Gastrocnemius medialis (tissue), 4 donors: ENCODE measurements at regions not wholly inside any gene's neighbourhood (a gene's known extent, or its start where the extent isn't known, plus 50 kb on each side); places are given as distances from the start of the nearest gene placed in this dataset.

Experiments
- ATAC-seq, 2 donors: fragments of 150-250 bp; one replicate each; pipeline ENCODE4 v1.9.1; 2016
- DNase-seq, 2 donors: peaks; one replicate each; pipeline ENCODE4 v3.0.0-alpha.2; 2019
- H3K27ac ChIP-seq, 4 donors: fragments of 200-600 bp; sonication (generic); 1 replicate in 1 of 4; 2 replicates in 3 of 4; pipeline ENCODE4 v1.5.1; 2016 to 2018; ENCODE audit warnings: mild to moderate bottlenecking in 2 of 4, moderate library complexity in 1 of 4
- H3K27me3 ChIP-seq, 3 donors: fragments of 200-600 bp; sonication (generic) in 2 of 3; 1 replicate in 1 of 3; 2 replicates in 2 of 3; pipeline versions ENCODE4 v1.5.1 to v1.6.0; 2016 to 2019; ENCODE audit warnings: mild to moderate bottlenecking in 1 of 3, moderate library complexity in 1 of 3
- H3K36me3 ChIP-seq, 2 donors: fragments of 200-600 bp; sonication (generic) in 1 of 2; one replicate each; pipeline ENCODE4 v1.5.1; 2017 to 2018
- H3K4me1 ChIP-seq, 2 donors: fragments of 200-600 bp; sonication (generic) in 1 of 2; one replicate each; pipeline ENCODE4 v1.5.1; 2016 to 2017; ENCODE audit warnings: mild to moderate bottlenecking in 2 of 2
- H3K4me3 ChIP-seq, 4 donors: fragments of 200-600 bp; sonication (generic) in 3 of 4; 1 replicate in 1 of 4; 2 replicates in 3 of 4; pipeline ENCODE4 v1.5.1; 2016 to 2019; ENCODE audit warnings: mild to moderate bottlenecking in 2 of 4
- H3K9me3 ChIP-seq, 3 donors: fragments of 200-600 bp; sonication (generic) in 2 of 3; 1 replicate in 1 of 3; 2 replicates in 2 of 3; pipeline ENCODE4 v1.5.1; 2016 to 2019
- CTCF ChIP-seq, 5 experiments: fragments of 450-650 bp in 3 of 5; fragments of 200-600 bp in 2 of 5; sonication (generic) in 2 of 5; IDR thresholded peaks in 4 of 5; conservative IDR thresholded peaks in 1 of 5; 1 replicate in 4 of 5; 2 replicates in 1 of 5; pipeline ENCODE4 v1.5.1; 2016 to 2019; ENCODE audit warnings: antibody characterized with exemption in 5 of 5, mild to moderate bottlenecking in 3 of 5, moderate library complexity in 3 of 5
- POLR2A ChIP-seq, 2 donors: fragments of 450-650 bp; IDR thresholded peaks; one replicate each; pipeline ENCODE4 v1.6.1; 2017; ENCODE audit warnings: antibody characterized with exemption in 2 of 2, mild to moderate bottlenecking in 2 of 2, moderate library complexity in 2 of 2
- in situ Hi-C, 4 donors: fragments of 200-750 bp; cut with MboI; loops; one replicate each; pipeline versions ENCODE4 v1.15.0 to v1.8.0; 2017; ENCODE audit warnings: low sequenced_read_pairs in 4 of 4
- intact Hi-C: fragments of 100-400 bp; cut with DNase I; formaldehyde crosslinking; loops from one replicate; pipeline ENCODE4 v1.15.1; 2023; ENCODE audit warnings: low total_unique reads

- TF ChIP-seq POLR2A (IDR thresholded peaks at IDR 0.05) (no peak), CTCF (IDR thresholded peaks at IDR 0.05 in 4 of 5, conservative IDR thresholded peaks at IDR 0.05 in 1 of 5) (no peak)
- intact Hi-C loops (no loop called here), in situ Hi-C loops (no loop called here)
- no peak for ATAC-seq
- no peaks in the 10 kb centered on the region for H3K4me1 ChIP-seq
- H3K27ac ChIP-seq = no peak overlapping the region
- H3K36me3 ChIP-seq = no peaks in the 10 kb centered on the region
- H3K27me3 ChIP-seq = peaks cover 0 to 9% (median 0%) of the 10 kb centered on the region in 3 donors
- H3K9me3 ChIP-seq = no peaks in the 10 kb centered on the region
- no peak for DNase-seq
- no peak overlapping the region for H3K4me3 ChIP-seq
These were observed 150.8 kb downstream of the SHANK2 start for GRCh38 chr11:71101606-71102005.

DNA sequence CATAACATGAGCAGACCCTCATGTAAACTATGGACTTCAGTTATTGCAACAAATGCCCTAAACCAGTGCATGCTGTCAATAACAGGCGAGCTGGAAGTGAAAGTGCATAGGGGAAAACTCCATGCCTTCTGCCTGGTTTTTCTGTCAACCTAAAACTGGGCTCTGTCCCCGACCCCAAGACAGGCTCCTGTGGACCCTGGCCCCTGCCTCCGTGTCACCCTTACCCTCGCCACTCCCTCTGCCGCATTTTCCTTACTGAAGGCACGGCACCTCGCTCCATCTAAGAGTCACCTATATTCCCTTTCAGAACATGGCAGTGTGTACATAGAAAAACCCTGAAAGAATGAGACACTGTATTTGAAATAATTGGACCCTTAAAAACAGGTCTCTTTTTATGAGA, 151.3 kb downstream of the SHANK2 start:
- Histone ChIP-seq H3K36me3 (no peaks in the 10 kb centered on the region), H3K9me3 (no peaks in the 10 kb centered on the region), H3K27me3 (peaks cover 0 to 7% (median 0%) of the 10 kb centered on the region in 3 donors), H3K4me1 (no peaks in the 10 kb centered on the region), H3K4me3 (no peak overlapping the region), H3K27ac (no peak overlapping the region)
- in situ Hi-C loops (no loop called here), intact Hi-C loops (no loop called here)
- TF ChIP-seq CTCF (IDR thresholded peaks at IDR 0.05 in 4 of 5, conservative IDR thresholded peaks at IDR 0.05 in 1 of 5) (no peak), POLR2A (IDR thresholded peaks at IDR 0.05) (no peak)
- no peak for ATAC-seq
- DNase-seq = no peak

DNA sequence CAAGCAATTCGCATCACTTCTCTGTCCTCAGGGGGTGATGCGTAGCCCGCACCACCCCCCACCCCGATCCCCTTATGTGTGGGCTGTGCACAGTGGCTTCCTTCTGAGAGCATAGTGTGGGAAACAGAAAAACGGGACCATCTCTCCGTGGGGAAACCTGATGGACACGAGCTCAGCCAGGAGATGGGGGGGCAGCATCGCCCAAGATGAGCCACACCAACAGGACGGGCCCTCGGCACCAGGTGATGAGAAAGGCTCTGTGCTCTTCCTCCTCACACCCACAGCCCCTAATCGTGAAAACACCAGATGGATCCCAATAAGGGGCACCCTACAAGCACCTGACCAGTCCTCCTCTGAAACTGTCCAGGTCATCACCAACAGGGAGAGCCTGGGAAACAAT, 153.6 kb downstream of the SHANK2 start:
- intact Hi-C loops (no loop called here), in situ Hi-C loops (no loop called here)
- Histone ChIP-seq H3K9me3 (no peaks in the 10 kb centered on the region), H3K27me3 (peaks cover 0 to 9% (median 0%) of the 10 kb centered on the region in 3 donors), H3K27ac (no peak overlapping the region), H3K4me1 (no peaks in the 10 kb centered on the region), H3K4me3 (no peak overlapping the region), H3K36me3 (no peaks in the 10 kb centered on the region)
- no peak for ATAC-seq
- no peak for TF ChIP-seq POLR2A (IDR thresholded peaks at IDR 0.05)
- DNase-seq = no peak

DNA sequence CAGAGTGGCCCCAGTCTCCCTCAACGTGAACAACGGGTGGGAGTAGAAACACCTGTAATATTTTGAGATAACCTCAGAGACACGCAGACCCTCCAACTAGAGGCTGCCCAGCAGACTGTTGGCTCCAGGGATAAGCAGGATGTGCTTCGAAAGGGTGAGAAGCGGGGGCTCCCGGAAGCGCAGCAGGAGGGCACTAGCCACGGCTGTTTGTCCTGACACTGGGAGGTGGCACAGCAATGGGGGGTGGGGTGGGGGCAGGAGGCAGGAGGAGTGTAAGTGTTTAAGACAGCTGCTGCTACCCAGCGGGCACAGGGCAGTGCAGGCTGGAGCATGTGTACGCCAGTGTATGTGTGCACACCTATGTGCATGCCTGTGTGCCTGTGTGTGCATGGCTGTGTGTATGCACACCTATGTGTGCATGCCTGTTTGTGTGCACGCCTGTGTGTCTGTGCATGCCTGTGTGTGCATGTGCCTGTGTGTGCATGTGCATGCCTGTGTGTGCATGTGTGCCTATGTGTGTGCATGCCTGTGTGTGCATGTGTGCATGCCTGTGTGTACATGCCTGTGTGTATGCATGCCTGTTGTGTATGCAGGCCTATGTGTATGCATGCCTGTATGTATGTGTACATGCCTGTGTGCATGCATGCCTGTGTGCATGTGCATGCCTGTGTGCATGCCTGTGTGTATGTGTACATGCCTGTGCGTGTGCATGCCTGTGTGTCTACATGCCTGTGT, 154.7 kb downstream of the SHANK2 start:
- in situ Hi-C loops = no loop called here
- intact Hi-C loops = no loop called here
- H3K27ac ChIP-seq = no peak overlapping the region
- H3K4me3 ChIP-seq = no peak overlapping the region
- no peaks in the 10 kb centered on the region for H3K36me3 ChIP-seq
- TF ChIP-seq CTCF (IDR thresholded peaks at IDR 0.05 in 4 of 5, conservative IDR thresholded peaks at IDR 0.05 in 1 of 5) = no peak
- TF ChIP-seq POLR2A (IDR thresholded peaks at IDR 0.05) = no peak
- peaks cover 0 to 9% (median 0%) of the 10 kb centered on the region in 3 donors for H3K27me3 ChIP-seq
- no peaks in the 10 kb centered on the region for H3K4me1 ChIP-seq
- ATAC-seq (no peak), DNase-seq (no peak)
- H3K9me3 ChIP-seq = no peaks in the 10 kb centered on the region

DNA sequence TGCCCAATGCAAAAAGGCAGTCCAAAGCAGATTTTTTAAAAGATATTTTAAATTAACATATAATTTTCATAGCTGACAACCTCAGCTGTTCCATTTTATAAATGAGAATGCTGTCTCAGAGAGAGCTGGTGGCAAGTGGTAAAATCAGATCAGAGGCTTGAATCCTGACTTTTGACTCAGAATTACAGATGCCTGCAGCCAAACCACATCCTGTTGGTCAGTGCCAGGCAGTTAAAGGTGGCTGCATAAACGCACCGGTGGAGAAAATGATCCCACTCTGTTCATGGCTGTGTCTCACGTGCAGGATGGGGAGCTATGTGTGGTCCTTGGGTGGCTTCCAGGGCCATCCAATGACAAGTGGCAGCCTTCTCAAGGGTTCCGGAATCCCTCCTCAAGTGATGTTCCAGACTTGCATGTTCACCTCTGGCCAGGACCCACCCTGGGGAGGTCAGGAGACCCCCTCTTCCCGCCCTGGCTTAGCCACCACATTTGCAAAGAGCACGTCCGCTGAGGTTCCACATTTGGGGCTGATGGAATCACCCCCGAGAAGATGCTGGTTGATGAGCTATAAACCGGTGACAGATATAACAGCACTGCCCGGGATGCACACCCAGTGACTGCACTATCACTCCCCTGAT, 155.5 kb downstream of the SHANK2 start:
- Histone ChIP-seq H3K36me3 (no peaks in the 10 kb centered on the region), H3K4me3 (no peak overlapping the region), H3K27me3 (peaks cover 0 to 9% (median 0%) of the 10 kb centered on the region in 3 donors), H3K4me1 (no peaks in the 10 kb centered on the region), H3K9me3 (no peaks in the 10 kb centered on the region), H3K27ac (no peak overlapping the region)
- TF ChIP-seq CTCF (IDR thresholded peaks at IDR 0.05 in 4 of 5, conservative IDR thresholded peaks at IDR 0.05 in 1 of 5) (no peak), POLR2A (IDR thresholded peaks at IDR 0.05) (no peak)
- intact Hi-C loops (no loop called here), in situ Hi-C loops (no loop called here)
- DNase-seq = no peak
- ATAC-seq = no peak
